Activated CD8-positive, alpha-beta memory T cell treated with anti-CD3 and anti-CD28 coated beads, Interleukin-2, amount 50 U/mL, for 4 hours (primary cell): ENCODE measurements at regions not wholly inside any gene's neighbourhood (a gene's known extent, or its start where the extent isn't known, plus 50 kb on each side); places are given as distances from the start of the nearest gene placed in this dataset.

Source experiments
- DNase-seq: peaks from one replicate; pipeline ENCODE4 v3.0.0-alpha.2; 2020

- no peak for DNase-seq
Measured at GRCh38 chr15:56868170-56868569, 50.3 kb upstream of the TCF12 start.

- no peak for DNase-seq
Measured at GRCh38 chr15:56866803-56867202, 51.6 kb upstream of the TCF12 start.

- no peak for DNase-seq
Measured at GRCh38 chr15:56857828-56858227, 60.6 kb upstream of the TCF12 start.

- no peak for DNase-seq
Measured at GRCh38 chr15:56856934-56857333, 61.5 kb upstream of the TCF12 start.

DNA sequence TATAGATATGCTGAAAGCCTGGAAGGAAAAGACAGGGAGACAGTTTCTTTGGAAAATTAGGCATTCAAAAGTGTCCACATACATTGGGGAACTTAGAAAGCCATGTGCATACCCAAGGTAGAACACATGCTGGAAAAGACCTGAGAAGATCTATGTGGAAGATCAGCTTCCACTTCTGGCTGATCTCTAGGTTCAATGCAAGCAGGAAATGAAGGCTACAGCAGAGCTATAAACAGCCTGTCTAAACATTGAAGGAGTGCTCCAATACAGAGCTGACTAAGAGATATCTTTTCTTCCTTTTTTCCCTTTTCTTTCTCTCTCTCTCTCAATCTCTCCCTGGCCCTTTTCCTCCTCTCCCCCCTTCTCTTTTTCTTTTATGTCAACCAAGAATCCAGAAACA lies 73.6 kb upstream of the TCF12 start:
- no peak for DNase-seq

GRCh38 chr15:56844471-56844870 lies 74.0 kb upstream of the TCF12 start:
- DNase-seq, result no peak

DNA sequence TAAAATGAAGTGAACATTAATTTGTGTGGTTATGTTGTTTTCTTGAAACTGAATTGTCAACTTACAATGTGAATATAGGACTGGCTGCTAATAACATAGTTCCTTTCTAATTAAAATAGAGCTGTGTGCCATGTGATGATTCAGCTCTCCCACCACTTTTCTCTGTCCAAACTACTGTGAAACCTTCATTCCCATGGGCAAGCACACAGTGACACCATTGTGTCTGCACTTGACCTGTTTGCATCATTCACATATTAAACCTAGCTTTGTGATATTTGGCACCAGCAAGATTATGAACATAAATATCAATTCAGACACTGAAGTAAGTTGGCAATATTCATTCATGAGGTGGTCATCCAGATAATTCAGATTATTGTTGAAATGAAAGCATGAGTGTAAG lies 78.8 kb upstream of the TCF12 start:
- DNase-seq, result no peak

GRCh38 chr15:56839099-56839498 lies 79.3 kb upstream of the TCF12 start:
- no peak for DNase-seq

GRCh38 chr15:56838085-56838484 lies 80.4 kb upstream of the TCF12 start:
- DNase-seq, result no peak

DNA sequence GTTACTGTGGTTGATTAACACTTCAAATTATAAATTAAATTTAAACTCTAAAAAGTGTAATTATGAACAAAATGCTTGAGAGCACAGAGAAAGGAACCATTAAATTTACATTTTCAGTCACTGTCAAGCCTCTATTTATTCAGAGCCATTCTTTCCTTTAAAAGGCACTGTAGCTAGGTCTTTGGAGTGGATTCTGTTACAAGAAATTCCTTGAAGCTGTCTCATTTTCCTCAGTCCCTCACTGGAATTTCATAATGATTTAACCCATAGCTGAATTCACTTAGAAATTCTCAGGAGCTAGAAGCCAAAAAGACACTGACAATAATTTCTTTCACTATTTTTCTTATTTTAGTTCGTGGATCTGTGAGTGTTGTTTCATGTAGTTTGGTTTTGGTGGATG lies 81.2 kb upstream of the TCF12 start:
- no peak for DNase-seq

- DNase-seq, result no peak
Measured at GRCh38 chr15:56835718-56836171, 82.7 kb upstream of the TCF12 start.

DNA sequence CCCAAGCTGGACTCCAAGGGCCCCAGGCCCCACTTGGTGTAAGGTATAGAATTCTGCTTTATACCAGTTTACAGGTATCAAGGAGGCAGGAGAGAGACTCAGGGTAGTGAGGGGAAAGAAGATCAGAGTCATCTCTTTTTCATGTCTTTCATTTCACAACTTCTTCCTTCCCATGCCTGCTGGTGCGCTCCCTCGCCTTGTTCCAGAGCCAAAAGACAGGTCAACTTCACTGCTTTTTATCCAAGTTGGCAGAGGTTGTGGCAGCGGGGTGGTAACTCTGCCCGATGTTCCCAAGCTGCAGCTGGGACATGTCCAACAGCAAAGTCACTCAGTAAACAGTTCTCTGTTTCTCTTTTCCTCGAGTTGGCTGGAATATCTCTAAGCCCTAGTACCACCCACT lies 86.3 kb upstream of the TCF12 start:
- DNase-seq, result no peak

DNA sequence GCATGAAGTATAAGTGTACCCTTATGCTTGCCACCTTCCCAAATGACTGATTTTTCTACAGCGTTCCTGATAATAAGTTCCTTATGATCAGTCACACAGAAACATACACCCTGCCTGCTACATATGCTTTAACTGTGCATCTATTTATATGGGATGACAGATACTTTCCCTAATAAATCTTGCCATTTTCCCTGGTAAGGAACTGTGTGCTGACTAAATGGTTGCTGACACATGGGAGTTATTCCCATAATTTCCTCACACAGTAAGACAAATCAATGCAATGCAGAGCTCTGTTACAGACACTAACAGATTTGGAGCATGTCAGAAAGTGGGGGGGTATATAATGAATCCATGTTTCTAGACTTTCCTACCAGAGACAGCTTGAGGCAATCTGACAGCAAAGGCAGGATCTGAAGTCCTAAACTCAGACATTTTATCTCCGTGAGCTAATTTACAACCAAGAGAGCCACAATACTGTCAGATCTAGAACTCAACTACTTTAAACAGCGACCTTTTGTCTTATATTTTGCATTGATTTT lies 86.9 kb upstream of the TCF12 start:
- DNase-seq, result no peak

GRCh38 chr15:56824175-56824574 lies 90.9 kb upstream of the ZNF280D start:
- no peak for DNase-seq

- DNase-seq, result peak; percentile 54
Measured at GRCh38 chr15:56821721-56822425, 88.6 kb upstream of the ZNF280D start.

DNA sequence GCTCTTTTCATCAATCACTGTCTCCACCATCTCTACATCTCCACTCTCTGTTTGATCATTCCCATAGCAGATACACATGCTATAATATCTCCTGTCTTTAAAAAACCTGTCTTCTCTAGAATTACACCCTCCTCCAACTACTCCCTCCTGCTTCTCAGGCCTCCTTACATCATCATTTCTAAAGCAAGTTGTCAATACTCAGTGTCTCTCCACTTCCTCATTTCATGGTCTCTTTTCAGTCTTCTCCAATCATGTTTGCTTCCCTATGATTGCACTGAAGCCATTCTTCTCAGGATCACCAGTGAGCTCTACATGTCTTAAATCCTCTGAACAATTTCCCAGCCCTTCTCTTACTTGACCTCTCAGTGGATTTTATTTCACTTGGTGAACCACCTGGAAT lies 87.0 kb upstream of the ZNF280D start:
- DNase-seq, result no peak

DNA sequence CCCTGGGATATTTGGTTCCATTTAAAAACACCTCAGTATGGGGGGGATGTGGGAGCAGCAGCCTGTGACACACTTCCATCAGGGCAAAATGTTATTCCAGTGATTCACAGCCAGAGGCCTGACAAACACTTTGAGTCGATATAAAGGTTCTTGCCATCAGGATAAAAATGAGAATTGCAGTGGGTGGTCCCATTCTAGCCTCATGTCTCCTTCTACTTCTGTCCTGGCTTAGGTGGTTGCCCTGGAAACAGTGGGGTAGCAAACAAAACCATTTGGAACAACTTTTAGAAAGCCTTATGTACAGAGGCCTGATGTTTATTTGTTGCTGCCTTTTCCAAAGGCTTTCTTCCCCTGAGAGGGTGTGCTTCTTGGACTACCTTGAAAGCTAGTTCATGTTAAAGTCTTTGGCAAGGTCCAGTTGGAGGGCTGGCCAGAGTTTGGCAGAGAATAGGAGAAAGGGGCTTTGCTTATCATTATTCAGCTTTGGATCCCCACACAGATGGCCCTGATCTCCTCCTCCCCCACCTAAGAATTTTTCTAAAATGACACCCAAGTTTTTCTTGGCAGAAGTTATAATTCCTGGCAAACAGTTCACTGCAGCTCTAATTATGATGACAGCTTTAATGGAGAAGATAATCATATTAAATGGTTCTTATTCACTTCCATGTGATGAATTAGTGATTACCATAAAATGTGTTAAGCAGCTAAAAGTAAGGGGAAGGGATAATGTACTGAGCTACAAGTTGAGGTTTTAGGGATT lies 84.2 kb upstream of the ZNF280D start:
- DNase-seq, result no peak

- DNase-seq, result no peak
Measured at GRCh38 chr15:56816781-56817180, 83.5 kb upstream of the ZNF280D start.

GRCh38 chr15:56815247-56815646 lies 81.9 kb upstream of the ZNF280D start:
- DNase-seq, result no peak

GRCh38 chr15:56814429-56814828 lies 81.1 kb upstream of the ZNF280D start:
- no peak for DNase-seq

- DNase-seq, result no peak
Measured at GRCh38 chr15:56813995-56814394, 80.7 kb upstream of the ZNF280D start.

GRCh38 chr15:56812961-56813360 lies 79.7 kb upstream of the ZNF280D start:
- no peak for DNase-seq

- no peak for DNase-seq
Measured at GRCh38 chr15:56812221-56812620, 78.9 kb upstream of the ZNF280D start.

DNA sequence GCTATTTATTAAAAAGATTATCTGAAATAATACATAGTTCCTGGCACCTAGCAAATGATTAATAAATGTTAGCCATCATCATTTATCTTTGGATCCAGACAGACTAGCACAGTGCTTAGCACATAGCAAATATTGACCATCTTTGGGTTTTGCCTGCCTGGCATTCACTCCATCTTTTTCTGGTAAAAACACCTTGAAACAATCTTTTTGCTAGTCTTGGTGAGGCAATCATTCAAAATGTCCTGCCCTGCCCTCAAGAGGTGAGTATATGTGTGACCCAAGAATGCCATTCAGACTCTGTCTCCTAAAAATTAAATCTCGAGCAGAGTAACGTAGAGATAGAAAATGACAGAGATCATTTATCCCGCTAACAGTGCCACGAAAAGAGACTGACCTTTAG lies 78.3 kb upstream of the ZNF280D start:
- DNase-seq, result no peak
